Neural progenitor cell (in vitro differentiated cells): ENCODE measurements at regions not wholly inside any gene's neighbourhood (a gene's known extent, or its start where the extent isn't known, plus 50 kb on each side); places are given as distances from the start of the nearest gene placed in this dataset.

Experiments used
- DNase-seq: peaks from one replicate; pipeline ENCODE4 v3.0.0-alpha.2; 2016; ENCODE audit warnings: low spot score
- H2AFZ ChIP-seq: fragments of 200-600 bp; sonication (generic); replicated peaks from 2 replicates; pipeline ENCODE4 v1.6.1; 2016; ENCODE audit warnings: antibody characterized with exemption
- H3F3A ChIP-seq: fragments of 200-600 bp; sonication (generic); 2 replicates; pipeline ENCODE4 v1.6.1; 2016; ENCODE audit warnings: antibody characterized with exemption, low read depth
- H3K27ac ChIP-seq: fragments of 200-600 bp; sonication (generic); 2 replicates; pipeline ENCODE4 v1.5.1; 2016; ENCODE audit warnings: mild to moderate bottlenecking
- H3K27me3 ChIP-seq: fragments of 200-600 bp; sonication (generic); 2 replicates; pipeline ENCODE4 v1.6.1; 2016; ENCODE audit warnings: mild to moderate bottlenecking, moderate library complexity
- H3K36me3 ChIP-seq: fragments of 200-600 bp; sonication (generic); 2 replicates; pipeline ENCODE4 v1.5.1; 2016
- H3K4me1 ChIP-seq: fragments of 200-600 bp; sonication (generic); 2 replicates; pipeline ENCODE4 v1.6.1; 2016; ENCODE audit warnings: mixed run types
- H3K4me2 ChIP-seq: fragments of 200-600 bp; sonication (generic); 2 replicates; pipeline ENCODE4 v1.6.1; 2016
- H3K4me3 ChIP-seq: fragments of 200-600 bp; sonication (generic); 2 replicates; pipeline ENCODE4 v1.5.1; 2016
- H3K79me2 ChIP-seq: fragments of 200-600 bp; sonication (generic); 2 replicates; pipeline ENCODE4 v1.6.1; 2016; ENCODE audit warnings: low read depth
- H3K9ac ChIP-seq: fragments of 200-600 bp; sonication (generic); 2 replicates; pipeline ENCODE4 v1.6.1; 2016
- H3K9me3 ChIP-seq: fragments of 200-600 bp; sonication (generic); 2 replicates; pipeline ENCODE4 v1.5.1; 2016; ENCODE audit warnings: low read depth
- H4K20me1 ChIP-seq: fragments of 200-600 bp; sonication (generic); 2 replicates; pipeline ENCODE4 v1.6.1; 2016; ENCODE audit warnings: low read depth
- H3K27ac Mint-ChIP-seq: 3 replicates; pipeline ENCODE4 v1.8.0; 2021; ENCODE audit warnings: mixed read lengths
- H3K27me3 Mint-ChIP-seq: 2 replicates; pipeline ENCODE4 v1.8.0; 2022; ENCODE audit warnings: low read depth, mild to moderate bottlenecking, inconsistent platforms, moderate library complexity, mixed read lengths; ENCODE audit not compliant: insufficient read depth
- H3K36me3 Mint-ChIP-seq: 3 replicates; pipeline ENCODE4 v1.8.0; 2021; ENCODE audit warnings: mixed read lengths
- H3K4me1 Mint-ChIP-seq: 3 replicates; pipeline ENCODE4 v1.8.0; 2021; ENCODE audit warnings: mixed read lengths
- H3K4me3 Mint-ChIP-seq: 3 replicates; pipeline ENCODE4 v1.8.0; 2021; ENCODE audit warnings: mild to moderate bottlenecking, moderate library complexity, mixed read lengths
- H3K9me3 Mint-ChIP-seq: 3 replicates; pipeline ENCODE4 v1.8.0; 2020; ENCODE audit warnings: mixed read lengths
- EZH2 ChIP-seq: fragments of 200-600 bp; sonication (generic); IDR thresholded peaks from 2 replicates; pipeline ENCODE4 v1.6.1; 2017; ENCODE audit warnings: antibody characterized with exemption, mild to moderate bottlenecking, moderate library complexity
- EZH2phosphoT487 ChIP-seq: fragments of 200-600 bp; sonication (generic); IDR thresholded peaks from 2 replicates; pipeline ENCODE4 v1.6.1; 2017; ENCODE audit warnings: antibody characterized with exemption
- TF ChIP-seq, protein P1 (sequence below): fragments of 200-600 bp; sonication (generic); IDR thresholded peaks from 2 replicates; pipeline ENCODE4 v1.5.1; 2017; ENCODE audit warnings: antibody characterized with exemption, mild to moderate bottlenecking

- Histone ChIP-seq H3K4me2 (no peak overlapping the region), H3K27ac (no peak overlapping the region), H2AFZ (no peak overlapping the region), H3K4me1 (no peaks in the 10 kb centered on the region), H3K79me2 (no peaks in the 10 kb centered on the region), H3K9ac (no peak overlapping the region), H4K20me1 (no peaks in the 10 kb centered on the region), H3K27me3 (no peaks in the 10 kb centered on the region), H3F3A (no peaks in the 10 kb centered on the region), H3K4me3 (no peak overlapping the region), H3K36me3 (no peaks in the 10 kb centered on the region), H3K9me3 (no peaks in the 10 kb centered on the region)
- H3K27ac Mint-ChIP-seq: no peak overlapping the region
- no peaks in the 10 kb centered on the region for H3K27me3 Mint-ChIP-seq
- H3K36me3 Mint-ChIP-seq: no peaks in the 10 kb centered on the region
- no peak for DNase-seq
- no peaks in the 10 kb centered on the region for H3K9me3 Mint-ChIP-seq
- TF ChIP-seq EZH2 (no peak), EZH2phosphoT487 (no peak)
- TF ChIP-seq, protein P1, sequence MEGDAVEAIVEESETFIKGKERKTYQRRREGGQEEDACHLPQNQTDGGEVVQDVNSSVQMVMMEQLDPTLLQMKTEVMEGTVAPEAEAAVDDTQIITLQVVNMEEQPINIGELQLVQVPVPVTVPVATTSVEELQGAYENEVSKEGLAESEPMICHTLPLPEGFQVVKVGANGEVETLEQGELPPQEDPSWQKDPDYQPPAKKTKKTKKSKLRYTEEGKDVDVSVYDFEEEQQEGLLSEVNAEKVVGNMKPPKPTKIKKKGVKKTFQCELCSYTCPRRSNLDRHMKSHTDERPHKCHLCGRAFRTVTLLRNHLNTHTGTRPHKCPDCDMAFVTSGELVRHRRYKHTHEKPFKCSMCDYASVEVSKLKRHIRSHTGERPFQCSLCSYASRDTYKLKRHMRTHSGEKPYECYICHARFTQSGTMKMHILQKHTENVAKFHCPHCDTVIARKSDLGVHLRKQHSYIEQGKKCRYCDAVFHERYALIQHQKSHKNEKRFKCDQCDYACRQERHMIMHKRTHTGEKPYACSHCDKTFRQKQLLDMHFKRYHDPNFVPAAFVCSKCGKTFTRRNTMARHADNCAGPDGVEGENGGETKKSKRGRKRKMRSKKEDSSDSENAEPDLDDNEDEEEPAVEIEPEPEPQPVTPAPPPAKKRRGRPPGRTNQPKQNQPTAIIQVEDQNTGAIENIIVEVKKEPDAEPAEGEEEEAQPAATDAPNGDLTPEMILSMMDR: no peak
- no peak overlapping the region for H3K4me3 Mint-ChIP-seq
- no peaks in the 10 kb centered on the region for H3K4me1 Mint-ChIP-seq
These were observed 109.3 kb upstream of the TECRL start for GRCh38 chr4:64518600-64518999.

- Histone ChIP-seq H2AFZ (no peak overlapping the region), H3K9ac (no peak overlapping the region), H3K9me3 (no peaks in the 10 kb centered on the region), H3K79me2 (no peaks in the 10 kb centered on the region), H4K20me1 (no peaks in the 10 kb centered on the region), H3K4me2 (no peak overlapping the region), H3F3A (no peaks in the 10 kb centered on the region), H3K4me1 (no peaks in the 10 kb centered on the region), H3K36me3 (no peaks in the 10 kb centered on the region), H3K27me3 (no peaks in the 10 kb centered on the region), H3K27ac (no peak overlapping the region), H3K4me3 (no peak overlapping the region)
- Mint-ChIP-seq H3K27ac (no peak overlapping the region), H3K4me1 (no peaks in the 10 kb centered on the region), H3K4me3 (no peak overlapping the region), H3K9me3 (no peaks in the 10 kb centered on the region), H3K27me3 (no peaks in the 10 kb centered on the region), H3K36me3 (no peaks in the 10 kb centered on the region)
- no peak for DNase-seq
- TF ChIP-seq, protein P1: no peak
- TF ChIP-seq EZH2phosphoT487 (no peak), EZH2 (no peak)
These were observed 106.9 kb upstream of the TECRL start for GRCh38 chr4:64516176-64516575.

- Histone ChIP-seq H3K4me2 (no peak overlapping the region), H3K79me2 (no peaks in the 10 kb centered on the region), H3K9ac (no peak overlapping the region), H3K4me1 (no peaks in the 10 kb centered on the region), H2AFZ (no peak overlapping the region), H3F3A (no peaks in the 10 kb centered on the region), H4K20me1 (no peaks in the 10 kb centered on the region), H3K27ac (no peak overlapping the region), H3K27me3 (no peaks in the 10 kb centered on the region), H3K36me3 (no peaks in the 10 kb centered on the region), H3K9me3 (no peaks in the 10 kb centered on the region), H3K4me3 (no peak overlapping the region)
- H3K36me3 Mint-ChIP-seq: no peaks in the 10 kb centered on the region
- no peak overlapping the region for H3K27ac Mint-ChIP-seq
- DNase-seq: no peak
- no peaks in the 10 kb centered on the region for H3K27me3 Mint-ChIP-seq
- TF ChIP-seq EZH2phosphoT487 (no peak), EZH2 (no peak)
- TF ChIP-seq, protein P1: no peak
- H3K4me1 Mint-ChIP-seq: no peaks in the 10 kb centered on the region
- H3K9me3 Mint-ChIP-seq: no peaks in the 10 kb centered on the region
- no peak overlapping the region for H3K4me3 Mint-ChIP-seq
These were observed 98.8 kb upstream of the TECRL start for GRCh38 chr4:64508089-64508488.
